CD4-positive, alpha-beta T cell treated with Interleukin-17A for 4 hours (primary cell): ENCODE measurements at regions not wholly inside any gene's neighbourhood (a gene's known extent, or its start where the extent isn't known, plus 50 kb on each side); places are given as distances from the start of the nearest gene placed in this dataset.

ENCODE experiments used
- DNase-seq: peaks from one replicate; pipeline ENCODE4 v3.0.0-alpha.2; 2020; ENCODE audit warnings: mixed read lengths

GRCh38 chr6:102485480-102485879 is 1092.0 kb downstream of the GRIK2 start:
- DNase-seq: no peak

DNA sequence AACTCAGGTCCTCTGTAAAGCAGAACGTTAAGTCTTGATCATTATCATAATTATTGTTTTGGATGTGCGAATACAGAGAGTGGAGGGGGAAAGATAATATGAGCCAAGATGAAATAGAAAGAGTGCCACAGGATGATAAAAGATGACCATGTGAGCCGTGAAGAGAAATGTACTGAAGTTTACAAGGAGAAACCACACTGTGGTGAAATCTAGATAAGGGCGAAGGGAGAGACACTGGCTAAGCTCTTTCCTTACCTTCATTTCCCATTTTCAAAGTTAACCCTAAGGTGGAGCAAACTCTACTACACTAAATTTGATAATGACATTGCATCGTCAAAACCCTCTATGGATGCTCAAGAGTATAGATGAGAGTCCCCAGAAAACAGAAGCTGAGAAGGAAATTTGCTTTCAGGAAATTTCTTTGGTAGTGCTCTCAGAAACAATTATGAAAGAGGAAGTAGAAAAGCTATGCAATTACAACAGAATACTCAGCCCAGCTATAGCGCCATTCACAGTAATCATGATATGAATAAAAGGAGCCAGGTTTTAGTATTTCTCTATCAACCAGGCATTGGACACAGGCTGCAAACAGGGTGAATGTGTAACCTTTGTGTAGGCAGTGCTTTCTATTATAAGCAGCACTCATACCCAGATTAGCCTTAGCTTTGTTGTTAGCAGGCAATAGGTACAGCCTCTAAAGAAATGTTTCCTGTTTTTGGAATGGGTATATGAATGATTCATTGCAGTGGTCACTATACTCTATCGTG is 1080.7 kb downstream of the GRIK2 start:
- no peak for DNase-seq

GRCh38 chr6:102458990-102459389 is 1065.5 kb downstream of the GRIK2 start:
- DNase-seq: no peak

DNA sequence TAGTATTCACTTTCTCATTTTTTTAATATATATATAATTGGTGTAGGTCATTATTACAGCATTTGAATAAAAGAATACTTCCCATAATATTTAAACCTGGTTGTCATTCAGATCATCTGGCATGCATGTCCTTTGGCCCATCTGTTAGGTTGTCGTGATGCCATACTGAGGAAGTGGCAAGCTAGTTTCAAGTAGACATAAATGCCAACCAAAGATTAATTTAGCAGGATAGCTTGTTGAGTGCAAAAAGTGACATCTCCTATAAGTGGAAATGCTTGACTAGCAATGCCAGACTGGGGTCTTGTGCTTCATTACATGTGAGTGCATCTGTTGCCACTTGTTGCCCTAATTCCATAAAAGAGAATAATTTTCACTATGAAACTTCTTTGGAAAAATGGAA is 1044.7 kb downstream of the GRIK2 start:
- DNase-seq: no peak

DNA sequence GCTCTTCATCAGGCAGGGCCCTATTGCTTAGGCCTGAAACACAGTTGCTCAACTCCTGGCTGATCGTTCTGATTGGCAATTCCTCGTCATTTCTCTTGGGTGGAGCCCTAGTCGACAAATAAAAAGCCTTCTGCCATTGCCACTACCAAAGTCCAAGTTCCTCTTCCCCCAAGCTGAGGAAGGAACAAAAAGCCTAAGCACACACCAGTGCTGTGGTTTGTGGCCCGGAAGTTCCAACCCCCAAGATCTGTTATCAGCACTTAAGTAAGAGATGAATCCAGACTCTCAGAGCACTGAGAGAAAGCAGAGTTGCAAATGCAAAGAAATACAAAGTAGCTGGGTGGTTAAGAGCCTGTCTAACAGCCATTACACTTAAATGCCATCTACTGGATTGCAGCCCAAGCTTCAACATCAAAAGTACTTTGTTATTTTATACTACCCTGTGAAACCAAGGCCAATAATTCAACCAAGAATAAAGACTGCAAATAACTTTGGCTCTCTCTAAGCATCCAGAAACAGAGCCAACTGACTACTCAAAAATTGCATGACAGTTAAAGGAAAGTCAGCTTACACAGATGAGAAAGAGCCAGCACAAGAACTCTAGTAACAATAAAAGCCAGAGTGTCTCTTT is 1024.0 kb downstream of the GRIK2 start:
- no peak for DNase-seq

GRCh38 chr6:102415891-102416290 is 1022.4 kb downstream of the GRIK2 start:
- no peak for DNase-seq

- DNase-seq: no peak
Observed at GRCh38 chr6:102411796-102412195, 1018.3 kb downstream of the GRIK2 start.

GRCh38 chr6:102407886-102408741 is 1014.6 kb downstream of the GRIK2 start:
- DNase-seq: no peak

DNA sequence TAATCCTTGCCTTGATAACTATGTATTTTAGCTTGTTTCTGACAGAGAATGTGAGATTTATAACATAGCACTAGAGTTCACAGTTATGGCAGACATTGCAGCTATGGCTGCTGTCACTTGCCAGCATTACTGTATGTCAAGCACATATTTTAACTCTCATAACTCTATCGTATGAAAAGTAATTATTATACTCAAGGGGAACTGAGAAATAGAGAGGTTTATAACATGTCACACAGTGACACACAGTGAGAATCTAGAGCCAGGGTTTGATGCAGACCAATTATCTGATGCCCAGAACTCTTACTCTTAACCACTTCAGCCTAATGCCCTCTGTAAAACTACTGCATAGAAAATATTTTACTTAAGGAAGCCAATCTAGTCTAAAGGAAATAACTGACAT is 1012.4 kb downstream of the GRIK2 start:
- DNase-seq: no peak

GRCh38 chr6:102402635-102403329 is 1009.3 kb downstream of the GRIK2 start:
- DNase-seq: no peak

DNA sequence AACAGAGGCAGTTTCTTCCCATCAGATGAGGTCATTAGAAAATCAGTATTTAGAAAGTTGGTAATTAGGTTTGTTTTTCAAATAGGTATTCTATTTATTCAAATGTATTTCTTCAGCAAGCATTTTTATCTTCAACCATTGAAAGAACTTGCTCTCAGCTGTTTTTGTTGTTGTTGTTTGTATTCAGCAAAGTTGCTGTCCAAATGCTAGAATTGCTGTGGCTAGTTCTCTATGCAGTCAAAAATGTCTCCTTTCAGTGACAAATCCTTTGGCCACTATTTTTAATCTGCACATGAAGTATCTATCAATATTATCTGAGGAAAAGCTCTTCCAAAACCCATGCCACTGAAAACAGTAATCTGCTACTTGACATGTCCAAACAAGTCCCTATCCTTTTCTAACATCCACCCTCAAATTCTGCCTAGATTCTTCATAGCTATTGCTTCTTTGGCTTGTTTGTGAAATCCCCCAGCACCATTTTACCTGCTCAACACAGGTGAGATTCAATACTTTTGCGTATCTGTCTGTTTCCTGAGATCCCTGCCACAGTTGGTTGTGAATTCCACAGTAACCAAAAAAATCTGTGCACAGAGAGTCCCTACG is 1005.4 kb downstream of the GRIK2 start:
- no peak for DNase-seq

GRCh38 chr6:102390541-102390940 is 997.0 kb downstream of the GRIK2 start:
- no peak for DNase-seq

DNA sequence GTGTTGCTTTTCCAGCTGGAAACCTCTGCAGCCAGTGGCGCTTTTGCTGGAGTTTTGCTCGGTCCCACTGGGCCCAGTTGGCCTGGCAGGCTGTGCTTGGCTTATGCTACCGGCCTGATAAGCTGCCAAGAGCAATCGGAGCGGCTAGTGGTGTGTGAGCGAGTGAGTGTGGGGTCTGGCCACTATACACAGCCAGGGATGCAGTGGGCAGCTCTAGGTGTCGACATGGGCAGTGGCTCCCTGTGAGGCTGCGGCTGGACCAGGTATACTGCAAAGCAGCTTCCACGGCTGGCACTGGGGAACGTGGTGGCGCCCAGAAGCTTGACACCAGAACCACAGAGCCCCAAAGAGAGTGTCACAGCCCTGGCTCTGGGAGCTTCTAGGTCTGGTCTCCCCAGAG is 996.5 kb downstream of the GRIK2 start:
- no peak for DNase-seq

DNA sequence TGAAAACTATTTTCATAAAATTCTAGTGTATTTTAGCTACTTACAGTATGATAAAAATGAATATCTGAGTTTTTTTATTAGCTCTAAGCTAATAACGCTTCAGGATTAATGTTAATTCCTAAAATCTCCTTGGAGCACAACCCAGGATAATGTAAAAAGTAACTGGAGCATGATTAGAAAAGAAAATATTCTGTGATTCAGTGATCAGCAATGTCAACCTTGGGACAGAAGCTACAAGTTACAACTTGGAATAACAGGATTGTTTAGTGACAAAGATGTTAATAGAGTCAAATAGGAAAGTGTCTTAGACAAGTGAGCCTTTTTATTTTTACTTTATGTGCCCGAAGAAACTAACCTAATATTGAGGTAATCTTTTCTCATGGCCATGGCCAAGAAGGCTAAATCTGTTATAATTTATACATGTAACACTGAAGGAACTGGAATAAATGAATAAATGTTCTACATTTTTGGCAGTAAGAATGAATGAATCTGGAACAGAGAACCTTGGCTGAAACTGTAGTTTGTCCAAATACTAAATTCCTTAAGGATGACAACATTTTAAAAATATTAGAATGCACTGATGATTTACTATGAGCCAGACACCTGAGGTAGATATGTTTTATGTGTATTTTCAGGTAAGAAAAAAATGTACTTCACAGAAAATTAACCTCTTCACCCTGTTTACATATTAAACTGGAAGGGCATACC is 994.0 kb downstream of the GRIK2 start:
- DNase-seq: no peak

- DNase-seq: no peak
Observed at GRCh38 chr6:102381203-102381602, 987.7 kb downstream of the GRIK2 start.

- DNase-seq: no peak
Observed at GRCh38 chr6:102356170-102356569, 962.7 kb downstream of the GRIK2 start.

- DNase-seq: no peak
Observed at GRCh38 chr6:102355578-102355977, 962.1 kb downstream of the GRIK2 start.

DNA sequence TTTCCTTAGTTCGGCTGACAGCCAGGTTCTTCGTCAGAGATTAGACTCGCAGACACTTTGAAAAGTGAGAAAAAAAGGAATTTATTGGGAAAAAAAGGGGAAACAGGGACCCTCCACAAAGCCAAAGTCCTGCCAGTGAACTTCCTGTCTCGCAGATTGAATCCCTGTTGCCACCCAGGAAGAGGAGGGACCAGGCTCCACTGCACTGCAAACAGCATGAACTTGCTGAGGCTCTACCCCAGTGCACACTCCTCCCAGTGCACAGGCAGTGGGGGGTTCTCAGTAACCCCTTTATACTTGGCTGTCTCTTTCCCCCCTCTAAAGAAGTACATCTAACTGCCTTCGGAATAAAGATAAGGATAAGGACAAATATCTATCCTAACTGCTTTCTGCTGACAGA is 959.0 kb downstream of the GRIK2 start:
- no peak for DNase-seq

DNA sequence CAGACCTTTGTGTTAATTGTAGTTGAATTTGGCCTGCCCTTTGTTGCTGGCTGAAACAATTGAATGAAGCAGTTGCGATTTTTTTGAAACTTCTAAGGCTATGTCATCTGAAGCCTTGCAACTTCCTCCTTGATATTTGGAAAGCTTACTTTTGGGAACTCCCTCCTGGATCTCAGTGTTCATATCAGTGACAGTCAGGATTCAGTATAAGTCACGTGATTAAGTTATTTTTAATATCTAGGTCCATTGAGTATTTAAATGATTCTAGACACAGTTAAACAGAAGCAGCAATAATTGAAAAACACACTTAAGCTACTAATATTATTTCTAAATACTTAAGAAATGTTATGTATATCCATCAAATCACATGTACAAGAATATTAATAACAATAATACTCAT is 951.3 kb downstream of the GRIK2 start:
- no peak for DNase-seq

- no peak for DNase-seq
Observed at GRCh38 chr6:102340311-102340710, 946.8 kb downstream of the GRIK2 start.

DNA sequence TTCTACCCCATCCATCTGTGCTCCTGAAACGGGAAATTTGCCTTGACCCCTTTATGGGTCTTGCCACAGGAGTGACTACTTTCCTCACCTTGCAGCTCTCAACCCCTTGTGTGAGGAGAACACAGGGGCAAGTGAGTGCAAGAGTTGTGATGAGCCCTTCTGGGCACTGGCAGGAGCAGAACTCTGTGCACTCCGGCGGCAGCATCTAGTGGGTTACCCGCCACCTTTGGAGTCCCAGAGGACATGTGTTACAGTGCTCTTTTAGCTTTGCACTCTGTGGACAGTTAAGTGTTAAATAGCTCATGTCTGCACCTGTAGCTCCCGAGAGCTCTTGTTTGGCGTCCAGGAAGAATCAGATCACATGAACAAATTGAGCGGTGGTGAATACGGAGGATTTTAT is 940.2 kb downstream of the GRIK2 start:
- DNase-seq: no peak

GRCh38 chr6:102327697-102328225 is 934.3 kb downstream of the GRIK2 start:
- no peak for DNase-seq
